ENCODE measurements at regions not wholly inside any gene's neighbourhood (a gene's known extent, or its start where the extent isn't known, plus 50 kb on each side); places are given as distances from the start of the nearest gene placed in this dataset.

DNA sequence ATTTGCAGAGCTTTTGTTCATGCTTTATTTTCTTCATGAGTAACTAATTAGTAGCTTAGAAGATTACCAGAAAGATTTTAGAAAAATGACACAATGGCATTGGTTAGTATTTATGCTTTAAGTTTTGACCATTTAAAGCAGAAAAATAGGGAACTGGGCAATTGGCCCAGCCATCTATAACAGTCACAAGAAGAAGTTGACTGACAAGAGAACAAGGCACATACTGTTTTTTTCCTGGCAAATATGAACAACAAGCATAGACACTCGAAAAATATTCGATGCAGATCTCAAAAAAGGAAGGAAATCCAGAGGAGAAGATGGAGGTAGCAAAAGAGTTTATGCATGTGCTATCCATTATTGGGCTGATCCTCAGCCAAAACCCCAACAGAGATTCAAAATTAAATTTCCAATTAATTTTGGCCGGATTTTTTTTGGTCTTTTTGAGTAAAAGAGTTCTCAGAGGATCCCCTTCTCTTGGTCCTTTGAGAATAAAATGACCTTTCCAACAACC is 200.8 kb upstream of the SLC35G4 start:
- no peak for TF ChIP-seq YY1 (IDR thresholded peaks at IDR 0.05; ENCODE audit: insufficient read depth, insufficient read length)
- TF ChIP-seq ZNF274 (IDR thresholded peaks at IDR 0.05; ENCODE audit: low read depth, low read length): no peak
